Peyer's patch (tissue), 4 donors: ENCODE measurements at regions not wholly inside any gene's neighbourhood (a gene's known extent, or its start where the extent isn't known, plus 50 kb on each side); places are given as distances from the start of the nearest gene placed in this dataset.

Experiments used
- DNase-seq, 3 donors: peaks; one replicate each; pipeline ENCODE4 v3.0.0-alpha.2; 2017 to 2019
- H3K27ac ChIP-seq, 4 donors: fragments of 200-600 bp; sonication (generic); one replicate each; pipeline ENCODE4 v1.5.1; 2016 to 2019
- H3K27me3 ChIP-seq, 2 donors: fragments of 200-600 bp; sonication (generic); one replicate each; pipeline ENCODE4 v1.5.1; 2019
- H3K36me3 ChIP-seq, 3 donors: fragments of 200-600 bp; sonication (generic); one replicate each; pipeline ENCODE4 v1.5.1; 2016 to 2019
- H3K4me1 ChIP-seq, 4 donors: fragments of 200-600 bp; sonication (generic); one replicate each; pipeline ENCODE4 v1.5.1; 2016 to 2019
- H3K4me3 ChIP-seq, 4 donors: fragments of 200-600 bp; sonication (generic); 1 replicate in 3 of 4; 2 replicates in 1 of 4; pipeline ENCODE4 v1.5.1; 2016 to 2019; ENCODE audit warnings: mild to moderate bottlenecking in 1 of 4
- H3K9me3 ChIP-seq, 4 donors: fragments of 200-600 bp; sonication (generic); one replicate each; pipeline ENCODE4 v1.5.1; 2016 to 2019; ENCODE audit warnings: mild to moderate bottlenecking in 1 of 4
- CTCF ChIP-seq, 6 experiments: fragments of 450-650 bp in 4 of 6; fragments of 200-600 bp in 2 of 6; sonication (generic) in 1 of 6; IDR thresholded peaks; one replicate each; pipeline ENCODE4 v1.5.1; 2017 to 2019; ENCODE audit warnings: antibody characterized with exemption in 6 of 6, mild to moderate bottlenecking in 3 of 6, moderate library complexity in 1 of 6
- POLR2A ChIP-seq, 2 donors: fragments of 450-650 bp; IDR thresholded peaks; one replicate each; pipeline ENCODE4 v1.5.1; 2017; ENCODE audit warnings: antibody characterized with exemption in 2 of 2, mild to moderate bottlenecking in 2 of 2, moderate library complexity in 2 of 2

DNA sequence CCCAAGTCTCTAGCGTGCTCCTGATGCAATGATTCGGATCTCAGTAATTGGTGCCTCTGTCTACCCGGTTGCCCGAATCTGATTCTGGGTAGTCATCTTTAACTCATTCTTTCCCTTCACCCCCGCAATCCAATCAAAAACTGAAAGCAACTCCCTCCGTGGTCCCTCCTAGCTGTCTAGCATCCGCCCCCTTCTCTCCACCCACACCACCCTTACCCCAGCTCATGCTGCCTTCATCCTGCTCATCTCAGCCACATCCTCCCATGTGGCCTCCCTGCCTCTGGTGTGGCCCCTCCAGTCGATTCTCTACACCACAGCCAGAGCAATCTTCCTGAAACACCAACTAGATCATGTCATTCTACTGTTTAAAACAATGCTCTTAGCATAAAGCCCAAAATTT lies 62.3 kb downstream of the TTC32 start:
- Histone ChIP-seq H3K4me3 (no peak overlapping the region), H3K27ac (no peak overlapping the region), H3K27me3 (no peaks in the 10 kb centered on the region), H3K4me1 (no peaks in the 10 kb centered on the region), H3K36me3 (no peaks in the 10 kb centered on the region), H3K9me3 (no peaks in the 10 kb centered on the region)
- no peak for TF ChIP-seq POLR2A (IDR thresholded peaks at IDR 0.05)
- no peak for TF ChIP-seq CTCF (IDR thresholded peaks at IDR 0.05)
- DNase-seq = no peak

GRCh38 chr2:19838616-19839015 lies 63.2 kb downstream of the TTC32 start:
- no peak overlapping the region for H3K27ac ChIP-seq
- H3K27me3 ChIP-seq = no peaks in the 10 kb centered on the region
- TF ChIP-seq CTCF (IDR thresholded peaks at IDR 0.05) (no peak), POLR2A (IDR thresholded peaks at IDR 0.05) (no peak)
- H3K9me3 ChIP-seq = no peaks in the 10 kb centered on the region
- no peaks in the 10 kb centered on the region for H3K4me1 ChIP-seq
- H3K4me3 ChIP-seq = no peak overlapping the region
- no peaks in the 10 kb centered on the region for H3K36me3 ChIP-seq
- no peak for DNase-seq

GRCh38 chr2:19837235-19837766 lies 64.5 kb downstream of the TTC32 start:
- H3K27ac ChIP-seq = no peak overlapping the region
- H3K36me3 ChIP-seq = no peaks in the 10 kb centered on the region
- no peak for DNase-seq
- H3K27me3 ChIP-seq = no peaks in the 10 kb centered on the region
- TF ChIP-seq CTCF (IDR thresholded peaks at IDR 0.05) (no peak), POLR2A (IDR thresholded peaks at IDR 0.05) (no peak)
- H3K4me1 ChIP-seq = no peaks in the 10 kb centered on the region
- no peak overlapping the region for H3K4me3 ChIP-seq
- H3K9me3 ChIP-seq = no peaks in the 10 kb centered on the region

DNA sequence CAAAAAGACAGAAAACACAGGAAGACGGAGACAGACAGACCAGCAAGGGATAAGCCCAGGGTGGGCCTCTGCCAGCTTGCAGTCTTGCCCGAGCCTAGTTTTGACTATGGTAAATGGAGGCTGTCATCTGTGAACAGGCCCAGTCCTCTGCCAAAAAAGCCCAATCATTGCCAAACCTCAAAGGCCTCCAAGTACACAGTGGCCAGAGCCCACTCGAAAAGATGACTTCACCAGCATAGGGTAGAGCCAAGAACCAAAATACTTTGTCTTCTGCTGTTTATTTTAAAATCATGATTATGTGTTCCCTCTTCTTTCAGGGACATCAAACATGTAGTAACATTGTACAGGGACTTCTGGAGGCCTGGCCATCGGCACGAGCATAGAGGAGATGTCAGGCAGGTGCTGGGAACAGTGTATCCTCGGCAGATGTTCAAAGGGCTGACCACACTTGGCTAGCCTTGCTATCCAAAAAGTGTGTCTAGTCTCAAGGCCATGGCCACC lies 66.0 kb downstream of the TTC32 start:
- Histone ChIP-seq H3K36me3 (no peaks in the 10 kb centered on the region), H3K4me3 (no peak overlapping the region), H3K27me3 (no peaks in the 10 kb centered on the region), H3K9me3 (no peaks in the 10 kb centered on the region), H3K27ac (no peak overlapping the region), H3K4me1 (no peaks in the 10 kb centered on the region)
- DNase-seq = no peak
- TF ChIP-seq POLR2A (IDR thresholded peaks at IDR 0.05) = no peak
- TF ChIP-seq CTCF (IDR thresholded peaks at IDR 0.05) = no peak

GRCh38 chr2:19833978-19834377 lies 67.8 kb downstream of the TTC32 start:
- Histone ChIP-seq H3K27me3 (no peaks in the 10 kb centered on the region), H3K9me3 (no peaks in the 10 kb centered on the region), H3K4me3 (no peak overlapping the region), H3K36me3 (no peaks in the 10 kb centered on the region), H3K4me1 (no peaks in the 10 kb centered on the region), H3K27ac (no peak overlapping the region)
- TF ChIP-seq CTCF (IDR thresholded peaks at IDR 0.05) (no peak), POLR2A (IDR thresholded peaks at IDR 0.05) (no peak)
- DNase-seq = no peak

GRCh38 chr2:19829672-19830071 lies 72.1 kb downstream of the TTC32 start:
- Histone ChIP-seq H3K27me3 (no peaks in the 10 kb centered on the region), H3K4me3 (no peak overlapping the region), H3K9me3 (no peaks in the 10 kb centered on the region), H3K4me1 (no peaks in the 10 kb centered on the region), H3K36me3 (no peaks in the 10 kb centered on the region), H3K27ac (no peak overlapping the region)
- no peak for DNase-seq
- no peak for TF ChIP-seq POLR2A (IDR thresholded peaks at IDR 0.05)
